SHP77 treated with DMSO at 0.1 percent for 48 hours (cell line): ENCODE measurements at regions not wholly inside any gene's neighbourhood (a gene's known extent, or its start where the extent isn't known, plus 50 kb on each side); places are given as distances from the start of the nearest gene placed in this dataset.
"Not testable (repeated sequence)": the region's sequence is repeated elsewhere in the genome, so short reads cannot be mapped to it uniquely, and the experiment has no call there.

Experiments
- DNase-seq: peaks from one replicate; lab custom pipeline; 2025; lab: John Stamatoyannopoulos, UW

GRCh38 chr14:85883101-85883500, 353.2 kb downstream of the FLRT2 start:
- DNase-seq = no peak

GRCh38 chr14:85881935-85882334, 352.0 kb downstream of the FLRT2 start:
- DNase-seq = no peak

- no peak for DNase-seq
Measured at GRCh38 chr14:85878874-85879273, 348.9 kb downstream of the FLRT2 start.

- no peak for DNase-seq
Measured at GRCh38 chr14:85873006-85873405, 343.1 kb downstream of the FLRT2 start.

GRCh38 chr14:85867450-85867849, 337.5 kb downstream of the FLRT2 start:
- DNase-seq = no peak

GRCh38 chr14:85865701-85866100, 335.8 kb downstream of the FLRT2 start:
- no peak for DNase-seq

- DNase-seq = no peak
Measured at GRCh38 chr14:85858634-85859033, 328.7 kb downstream of the FLRT2 start.

- peak; percentile 10 for DNase-seq
Measured at GRCh38 chr14:85856430-85856829, 326.5 kb downstream of the FLRT2 start.

GRCh38 chr14:85853996-85854526, 324.1 kb downstream of the FLRT2 start:
- DNase-seq = no peak

- no peak for DNase-seq
Measured at GRCh38 chr14:85852906-85853305, 323.0 kb downstream of the FLRT2 start.

- not testable (repeated sequence) for DNase-seq
Measured at GRCh38 chr14:85852123-85852522, 322.2 kb downstream of the FLRT2 start.

GRCh38 chr14:85830549-85830948, 300.6 kb downstream of the FLRT2 start:
- not testable (repeated sequence) for DNase-seq

GRCh38 chr14:85829601-85830000, 299.7 kb downstream of the FLRT2 start:
- not testable (repeated sequence) for DNase-seq

GRCh38 chr14:85824526-85824925, 294.6 kb downstream of the FLRT2 start:
- DNase-seq = peak; percentile 84

- DNase-seq = no peak
Measured at GRCh38 chr14:85822236-85822635, 292.3 kb downstream of the FLRT2 start.

- no peak for DNase-seq
Measured at GRCh38 chr14:85817430-85817829, 287.5 kb downstream of the FLRT2 start.

- DNase-seq = no peak
Measured at GRCh38 chr14:85813040-85813439, 283.1 kb downstream of the FLRT2 start.

GRCh38 chr14:85811340-85811739, 281.4 kb downstream of the FLRT2 start:
- no peak for DNase-seq

GRCh38 chr14:85799668-85800067, 269.7 kb downstream of the FLRT2 start:
- DNase-seq = no peak

GRCh38 chr14:85798856-85799255, 268.9 kb downstream of the FLRT2 start:
- no peak for DNase-seq

- DNase-seq = no peak
Measured at GRCh38 chr14:85793533-85793932, 263.6 kb downstream of the FLRT2 start.

GRCh38 chr14:85789506-85789905, 259.6 kb downstream of the FLRT2 start:
- no peak for DNase-seq

- DNase-seq = no peak
Measured at GRCh38 chr14:85788470-85789233, 258.7 kb downstream of the FLRT2 start.

GRCh38 chr14:85766295-85766694, 236.4 kb downstream of the FLRT2 start:
- DNase-seq = no peak
